ENCODE measurements at regions not wholly inside any gene's neighbourhood (a gene's known extent, or its start where the extent isn't known, plus 50 kb on each side); places are given as distances from the start of the nearest gene placed in this dataset.

GRCh38 chr12:46457958-46458357, 85.4 kb upstream of the SLC38A2 start:
- TF ChIP-seq CTCF (IDR thresholded peaks at IDR 0.05) (no peak), POLR2AphosphoS5 (IDR thresholded peaks at IDR 0.05) (no peak)
